IMR-90 (cell line): ENCODE measurements at regions not wholly inside any gene's neighbourhood (a gene's known extent, or its start where the extent isn't known, plus 50 kb on each side); places are given as distances from the start of the nearest gene placed in this dataset.

Source experiments
- ATAC-seq: fragments of 200-7000 bp; cut with Tn5 transposase; 2 replicates; pipeline ENCODE4 v1.9.1; 2020; ENCODE audit warnings: low read depth, mild to moderate bottlenecking, moderate library complexity
- BruUV-seq: library from RNA; stranded (reverse); fragments of 400-500 nt; replicated peaks from 2 replicates; lab custom pipeline; 2021; lab: Mats Ljungman, UMichigan
- CTCF ChIA-PET: fragments of 300-600 bp; formaldehyde crosslinking; extraction: SDS; loops from one replicate; lab custom pipeline; 2021; ENCODE audit warnings: antibody characterized with exemption; lab: Yijun Ruan, JAX
- POLR2A ChIA-PET: fragments of 300-600 bp; sonication (Branson Sonifier 250); formaldehyde crosslinking; loops from one replicate; lab custom pipeline; 2022; ENCODE audit warnings: antibody characterized with exemption; ENCODE audit not compliant: unreplicated experiment; lab: Charles Lee
- DNase-seq: peaks from one replicate; pipeline ENCODE4 v3.0.0; 2013
- H2AFZ ChIP-seq: replicated peaks from 2 replicates; pipeline ENCODE3; 2013; ENCODE audit warnings: low read length, mild to moderate bottlenecking; ENCODE audit not compliant: poor library complexity
- H2AK5ac ChIP-seq: 2 replicates; pipeline ENCODE4 v1.6.1; 2013; ENCODE audit warnings: low read depth, low read length, inconsistent platforms
- H2AK9ac ChIP-seq: replicated peaks from 2 replicates; pipeline ENCODE3; 2013; ENCODE audit warnings: mild to moderate bottlenecking, low read depth, low read length, moderate library complexity; ENCODE audit not compliant: poor library complexity
- H2BK120ac ChIP-seq: 2 replicates; pipeline ENCODE4 v1.6.1; 2013; ENCODE audit warnings: low read depth, low read length, inconsistent platforms
- H2BK15ac ChIP-seq: 3 replicates; pipeline ENCODE4 v1.6.1; 2013; ENCODE audit warnings: low read depth, low read length, inconsistent platforms
- H2BK20ac ChIP-seq: 2 replicates; pipeline ENCODE4 v1.6.1; 2013; ENCODE audit warnings: low read depth, mild to moderate bottlenecking, inconsistent platforms, low read length, moderate library complexity
- H2BK5ac ChIP-seq: 2 replicates; pipeline ENCODE4 v1.6.1; 2013; ENCODE audit warnings: mild to moderate bottlenecking, low read depth, low read length, inconsistent platforms; ENCODE audit not compliant: poor library complexity, severe bottlenecking
- H3K14ac ChIP-seq: replicated peaks from 2 replicates; pipeline ENCODE4 v1.6.1; 2013; ENCODE audit warnings: low read depth, low read length, inconsistent platforms
- H3K18ac ChIP-seq: 2 replicates; pipeline ENCODE4 v1.6.1; 2013; ENCODE audit warnings: low read depth, low read length, control low read depth
- H3K23ac ChIP-seq: 2 replicates; pipeline ENCODE4 v1.6.1; 2013; ENCODE audit warnings: low read depth, low read length, inconsistent platforms
- H3K27ac ChIP-seq: 2 replicates; pipeline ENCODE4 v1.5.1; 2013; ENCODE audit warnings: mild to moderate bottlenecking, control low read depth, low read length; ENCODE audit not compliant: insufficient read depth
- H3K27me3 ChIP-seq: 2 replicates; pipeline ENCODE4 v1.6.1; 2013; ENCODE audit warnings: low read length; ENCODE audit not compliant: control insufficient read depth, insufficient read depth
- H3K36me3 ChIP-seq: 2 replicates; pipeline ENCODE4 v1.6.1; 2013; ENCODE audit warnings: low read length, mixed read lengths; ENCODE audit not compliant: control insufficient read depth, insufficient read depth
- H3K4ac ChIP-seq: 2 replicates; pipeline ENCODE4 v1.6.1; 2013; ENCODE audit warnings: low read depth, low read length, inconsistent platforms
- H3K4me1 ChIP-seq: 2 replicates; pipeline ENCODE4 v1.6.1; 2013; ENCODE audit warnings: low read length, mixed read lengths; ENCODE audit not compliant: control insufficient read depth, insufficient read depth
- H3K4me2 ChIP-seq: 2 replicates; pipeline ENCODE4 v1.6.1; 2013; ENCODE audit warnings: low read depth, mild to moderate bottlenecking, control low read depth, low read length, moderate library complexity
- H3K4me3 ChIP-seq: 2 replicates; pipeline ENCODE4 v1.5.1; 2013; ENCODE audit warnings: low read depth, mild to moderate bottlenecking, control low read depth, low read length, moderate library complexity; ENCODE audit not compliant: insufficient read depth
- H3K56ac ChIP-seq: 2 replicates; pipeline ENCODE4 v1.6.1; 2013; ENCODE audit warnings: low read length, inconsistent platforms; ENCODE audit not compliant: insufficient read depth; ENCODE audit errors: extremely low read depth
- H3K79me1 ChIP-seq, 2 experiments: 2 replicates each; pipeline ENCODE4 v1.6.1; 2013; ENCODE audit warnings: low read length in 2 of 2, inconsistent platforms in 1 of 2, low read depth in 1 of 2
- H3K9ac ChIP-seq: 2 replicates; pipeline ENCODE4 v1.6.1; 2013; ENCODE audit warnings: low read depth, low read length, control low read depth
- H3K9me1 ChIP-seq: 2 replicates; pipeline ENCODE4 v1.6.1; 2013; ENCODE audit warnings: low read length, inconsistent platforms; ENCODE audit not compliant: insufficient read depth
- H3K9me3 ChIP-seq: 2 replicates; pipeline ENCODE4 v1.6.1; 2013; ENCODE audit warnings: low read length; ENCODE audit not compliant: control insufficient read depth, insufficient read depth
- H4K20me1 ChIP-seq: 2 replicates; pipeline ENCODE4 v1.6.1; 2013; ENCODE audit warnings: low read length, inconsistent platforms; ENCODE audit not compliant: insufficient read depth
- H4K5ac ChIP-seq: 2 replicates; pipeline ENCODE4 v1.6.1; 2013; ENCODE audit warnings: mild to moderate bottlenecking, low read depth, low read length, control low read depth
- H4K8ac ChIP-seq, 2 experiments: 2 replicates each; pipeline ENCODE4 v1.6.1; 2013; ENCODE audit warnings: low read depth in 2 of 2, low read length in 2 of 2, control low read depth in 1 of 2, inconsistent platforms in 1 of 2
- H4K91ac ChIP-seq: 2 replicates; pipeline ENCODE4 v1.6.1; 2013; ENCODE audit warnings: low read depth, low read length, inconsistent platforms; ENCODE audit not compliant: insufficient read depth
- POLR2A ChIP-seq: IDR thresholded peaks from 2 replicates; pipeline ENCODE4 v1.6.1; 2012; ENCODE audit warnings: mild to moderate bottlenecking, low read depth, low read length
- RCOR1 ChIP-seq: IDR thresholded peaks from 2 replicates; pipeline ENCODE4 v1.6.1; 2012; ENCODE audit warnings: mild to moderate bottlenecking, low read length, improper control_type of control experiment; ENCODE audit not compliant: insufficient replicate concordance
- WGBS, 2 experiments: methylation state at CpG; one replicate each; pipeline versions ENCODE4 v1.1.5 to v1.1.7; 2013; ENCODE audit warnings: missing lambda C conversion rate in 2 of 2; ENCODE audit not compliant: insufficient read length in 1 of 2; ENCODE audit errors: extremely low coverage in 2 of 2; 5-methylcytosine and 5-hydroxymethylcytosine counted together
- dilution Hi-C: fragments of 300-500 bp; cut with HindIII; formaldehyde crosslinking; loops from one replicate; pipeline ENCODE4 v1.14.3; 2018; ENCODE audit warnings: low sequenced_read_pairs; ENCODE audit not compliant: unreplicated experiment
- in situ Hi-C: fragments of 300-500 bp; cut with MboI; formaldehyde crosslinking; loops from 3 replicates; pipeline ENCODE4 v1.14.3; 2019; ENCODE audit warnings: low sequenced_read_pairs, inconsistent platforms, mixed read lengths
- intact Hi-C: fragments of 100-400 bp; cut with micrococcal nuclease; formaldehyde crosslinking; loops from 2 replicates; pipeline ENCODE4 v1.10.0; 2022
- TF ChIP-seq, protein P1 (sequence below): fragments of 150-350 bp; IDR thresholded peaks from 2 replicates; pipeline ENCODE4 v1.6.1; 2017; ENCODE audit warnings: mild to moderate bottlenecking, antibody characterized with exemption, low read length, low read depth

GRCh38 chr4:122536001-122536400 is 79.5 kb upstream of the IL2 start:
- no peak overlapping the region for H2BK5ac ChIP-seq

More at GRCh38 chr4:122536001-122536400, 79.5 kb upstream of the IL2 start:
- DNase-seq (peak; percentile 1), ATAC-seq (no peak)
- Histone ChIP-seq H2AK5ac (no peak overlapping the region), H2AFZ (no peak overlapping the region), H2AK9ac (no peak overlapping the region), H3K36me3 (no peaks in the 10 kb centered on the region), H3K56ac (no peak overlapping the region), H3K4ac (no peak overlapping the region), H3K9ac (no peak overlapping the region), H4K8ac (no peak overlapping the region), H2BK15ac (no peak overlapping the region), H4K5ac (no peak overlapping the region), H3K4me1 (no peaks in the 10 kb centered on the region), H3K27ac (no peak overlapping the region), H4K91ac (no peak overlapping the region), H3K18ac (no peak overlapping the region), H3K9me1 (no peaks in the 10 kb centered on the region), H3K23ac (no peak overlapping the region), H3K4me3 (no peak overlapping the region), H3K9me3 (no peaks in the 10 kb centered on the region), H2BK120ac (no peak overlapping the region), H3K14ac (no peak overlapping the region), H4K20me1 (no peaks in the 10 kb centered on the region), H3K79me1 (no peaks in the 10 kb centered on the region), H2BK20ac (no peak overlapping the region), H3K4me2 (no peak overlapping the region), H3K27me3 (no peaks in the 10 kb centered on the region)
- intact Hi-C loops: no loop called here
- dilution Hi-C loops: no loop called here
- WGBS, 2 experiments: no CpG with 5 or more reads among the region's 1 CpG
- CTCF ChIA-PET: no interaction called here
- TF ChIP-seq RCOR1 (no peak), POLR2A (no peak)
- TF ChIP-seq, protein P1, sequence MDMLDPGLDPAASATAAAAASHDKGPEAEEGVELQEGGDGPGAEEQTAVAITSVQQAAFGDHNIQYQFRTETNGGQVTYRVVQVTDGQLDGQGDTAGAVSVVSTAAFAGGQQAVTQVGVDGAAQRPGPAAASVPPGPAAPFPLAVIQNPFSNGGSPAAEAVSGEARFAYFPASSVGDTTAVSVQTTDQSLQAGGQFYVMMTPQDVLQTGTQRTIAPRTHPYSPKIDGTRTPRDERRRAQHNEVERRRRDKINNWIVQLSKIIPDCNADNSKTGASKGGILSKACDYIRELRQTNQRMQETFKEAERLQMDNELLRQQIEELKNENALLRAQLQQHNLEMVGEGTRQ: no peak
- POLR2A ChIA-PET: no interaction called here
- BruUV-seq: no TSS peak
- in situ Hi-C loops: no loop called here
